IMR-90 (cell line): ENCODE measurements at regions not wholly inside any gene's neighbourhood (a gene's known extent, or its start where the extent isn't known, plus 50 kb on each side); places are given as distances from the start of the nearest gene placed in this dataset.

Experiments
- ATAC-seq: fragments of 200-7000 bp; cut with Tn5 transposase; 2 replicates; pipeline ENCODE4 v1.9.1; 2020; ENCODE audit warnings: low read depth, mild to moderate bottlenecking, moderate library complexity
- BruUV-seq: library from RNA; stranded (reverse); fragments of 400-500 nt; replicated peaks from 2 replicates; lab custom pipeline; 2021; lab: Mats Ljungman, UMichigan
- CTCF ChIA-PET: fragments of 300-600 bp; formaldehyde crosslinking; extraction: SDS; loops from one replicate; lab custom pipeline; 2021; ENCODE audit warnings: antibody characterized with exemption; lab: Yijun Ruan, JAX
- POLR2A ChIA-PET: fragments of 300-600 bp; sonication (Branson Sonifier 250); formaldehyde crosslinking; loops from one replicate; lab custom pipeline; 2022; ENCODE audit warnings: antibody characterized with exemption; ENCODE audit not compliant: unreplicated experiment; lab: Charles Lee
- DNase-seq: peaks from one replicate; pipeline ENCODE4 v3.0.0; 2013
- H2AFZ ChIP-seq: replicated peaks from 2 replicates; pipeline ENCODE3; 2013; ENCODE audit warnings: low read length, mild to moderate bottlenecking; ENCODE audit not compliant: poor library complexity
- H2AK5ac ChIP-seq: 2 replicates; pipeline ENCODE4 v1.6.1; 2013; ENCODE audit warnings: low read depth, low read length, inconsistent platforms
- H2AK9ac ChIP-seq: replicated peaks from 2 replicates; pipeline ENCODE3; 2013; ENCODE audit warnings: mild to moderate bottlenecking, low read depth, low read length, moderate library complexity; ENCODE audit not compliant: poor library complexity
- H2BK120ac ChIP-seq: 2 replicates; pipeline ENCODE4 v1.6.1; 2013; ENCODE audit warnings: low read depth, low read length, inconsistent platforms
- H2BK15ac ChIP-seq: 3 replicates; pipeline ENCODE4 v1.6.1; 2013; ENCODE audit warnings: low read depth, low read length, inconsistent platforms
- H2BK20ac ChIP-seq: 2 replicates; pipeline ENCODE4 v1.6.1; 2013; ENCODE audit warnings: low read depth, mild to moderate bottlenecking, inconsistent platforms, low read length, moderate library complexity
- H2BK5ac ChIP-seq: 2 replicates; pipeline ENCODE4 v1.6.1; 2013; ENCODE audit warnings: mild to moderate bottlenecking, low read depth, low read length, inconsistent platforms; ENCODE audit not compliant: poor library complexity, severe bottlenecking
- H3K14ac ChIP-seq: replicated peaks from 2 replicates; pipeline ENCODE4 v1.6.1; 2013; ENCODE audit warnings: low read depth, low read length, inconsistent platforms
- H3K18ac ChIP-seq: 2 replicates; pipeline ENCODE4 v1.6.1; 2013; ENCODE audit warnings: low read depth, low read length, control low read depth
- H3K23ac ChIP-seq: 2 replicates; pipeline ENCODE4 v1.6.1; 2013; ENCODE audit warnings: low read depth, low read length, inconsistent platforms
- H3K27ac ChIP-seq: 2 replicates; pipeline ENCODE4 v1.5.1; 2013; ENCODE audit warnings: mild to moderate bottlenecking, control low read depth, low read length; ENCODE audit not compliant: insufficient read depth
- H3K27me3 ChIP-seq: 2 replicates; pipeline ENCODE4 v1.6.1; 2013; ENCODE audit warnings: low read length; ENCODE audit not compliant: control insufficient read depth, insufficient read depth
- H3K36me3 ChIP-seq: 2 replicates; pipeline ENCODE4 v1.6.1; 2013; ENCODE audit warnings: low read length, mixed read lengths; ENCODE audit not compliant: control insufficient read depth, insufficient read depth
- H3K4ac ChIP-seq: 2 replicates; pipeline ENCODE4 v1.6.1; 2013; ENCODE audit warnings: low read depth, low read length, inconsistent platforms
- H3K4me1 ChIP-seq: 2 replicates; pipeline ENCODE4 v1.6.1; 2013; ENCODE audit warnings: low read length, mixed read lengths; ENCODE audit not compliant: control insufficient read depth, insufficient read depth
- H3K4me2 ChIP-seq: 2 replicates; pipeline ENCODE4 v1.6.1; 2013; ENCODE audit warnings: low read depth, mild to moderate bottlenecking, control low read depth, low read length, moderate library complexity
- H3K4me3 ChIP-seq: 2 replicates; pipeline ENCODE4 v1.5.1; 2013; ENCODE audit warnings: low read depth, mild to moderate bottlenecking, control low read depth, low read length, moderate library complexity; ENCODE audit not compliant: insufficient read depth
- H3K56ac ChIP-seq: 2 replicates; pipeline ENCODE4 v1.6.1; 2013; ENCODE audit warnings: low read length, inconsistent platforms; ENCODE audit not compliant: insufficient read depth; ENCODE audit errors: extremely low read depth
- H3K79me1 ChIP-seq, 2 experiments: 2 replicates each; pipeline ENCODE4 v1.6.1; 2013; ENCODE audit warnings: low read length in 2 of 2, inconsistent platforms in 1 of 2, low read depth in 1 of 2
- H3K9ac ChIP-seq: 2 replicates; pipeline ENCODE4 v1.6.1; 2013; ENCODE audit warnings: low read depth, low read length, control low read depth
- H3K9me1 ChIP-seq: 2 replicates; pipeline ENCODE4 v1.6.1; 2013; ENCODE audit warnings: low read length, inconsistent platforms; ENCODE audit not compliant: insufficient read depth
- H3K9me3 ChIP-seq: 2 replicates; pipeline ENCODE4 v1.6.1; 2013; ENCODE audit warnings: low read length; ENCODE audit not compliant: control insufficient read depth, insufficient read depth
- H4K20me1 ChIP-seq: 2 replicates; pipeline ENCODE4 v1.6.1; 2013; ENCODE audit warnings: low read length, inconsistent platforms; ENCODE audit not compliant: insufficient read depth
- H4K5ac ChIP-seq: 2 replicates; pipeline ENCODE4 v1.6.1; 2013; ENCODE audit warnings: mild to moderate bottlenecking, low read depth, low read length, control low read depth
- H4K8ac ChIP-seq, 2 experiments: 2 replicates each; pipeline ENCODE4 v1.6.1; 2013; ENCODE audit warnings: low read depth in 2 of 2, low read length in 2 of 2, control low read depth in 1 of 2, inconsistent platforms in 1 of 2
- H4K91ac ChIP-seq: 2 replicates; pipeline ENCODE4 v1.6.1; 2013; ENCODE audit warnings: low read depth, low read length, inconsistent platforms; ENCODE audit not compliant: insufficient read depth
- BHLHE40 ChIP-seq: fragments of 150-350 bp; IDR thresholded peaks from 2 replicates; pipeline ENCODE4 v1.6.1; 2016; ENCODE audit warnings: mild to moderate bottlenecking, low read depth, low read length
- CEBPB ChIP-seq: IDR thresholded peaks from 2 replicates; pipeline ENCODE4 v1.6.1; 2012; ENCODE audit warnings: low read depth, low read length, improper control_type of control experiment
- CHD1 ChIP-seq: IDR thresholded peaks from 2 replicates; pipeline ENCODE4 v1.6.1; 2012; ENCODE audit warnings: low read depth, low read length, improper control_type of control experiment
- ELK1 ChIP-seq: fragments of 150-350 bp; IDR thresholded peaks from 2 replicates; pipeline ENCODE4 v1.6.1; 2016; ENCODE audit warnings: low read depth, mild to moderate bottlenecking, low read length, moderate library complexity, borderline replicate concordance
- FOS ChIP-seq: fragments of 150-350 bp; IDR thresholded peaks from 2 replicates; pipeline ENCODE4 v1.6.1; 2016; ENCODE audit warnings: low read depth, low read length
- MAFK ChIP-seq: IDR thresholded peaks from 2 replicates; pipeline ENCODE4 v1.6.1; 2012; ENCODE audit warnings: low read depth, low read length, improper control_type of control experiment
- MAZ ChIP-seq: IDR thresholded peaks from 2 replicates; pipeline ENCODE4 v1.6.1; 2012; ENCODE audit warnings: low read depth, mild to moderate bottlenecking, low read length, improper control_type of control experiment, moderate library complexity, borderline replicate concordance
- MXI1 ChIP-seq: IDR thresholded peaks from 2 replicates; pipeline ENCODE4 v1.6.1; 2012; ENCODE audit warnings: low read depth, mild to moderate bottlenecking, low read length, moderate library complexity, borderline replicate concordance
- NFE2L2 ChIP-seq: fragments of 150-350 bp; IDR thresholded peaks from 2 replicates; pipeline ENCODE4 v1.6.1; 2016; ENCODE audit warnings: low read depth, mild to moderate bottlenecking, low read length
- POLR2A ChIP-seq: IDR thresholded peaks from 2 replicates; pipeline ENCODE4 v1.6.1; 2012; ENCODE audit warnings: mild to moderate bottlenecking, low read depth, low read length
- RAD21 ChIP-seq: IDR thresholded peaks from 2 replicates; pipeline ENCODE4 v1.6.1; 2012; ENCODE audit warnings: low read length, improper control_type of control experiment
- RCOR1 ChIP-seq: IDR thresholded peaks from 2 replicates; pipeline ENCODE4 v1.6.1; 2012; ENCODE audit warnings: mild to moderate bottlenecking, low read length, improper control_type of control experiment; ENCODE audit not compliant: insufficient replicate concordance
- RFX5 ChIP-seq: IDR thresholded peaks from 2 replicates; pipeline ENCODE4 v1.8.0; 2012; ENCODE audit warnings: low read depth, mild to moderate bottlenecking, low read length, moderate library complexity
- SMC3 ChIP-seq: fragments of 150-350 bp; IDR thresholded peaks from 2 replicates; pipeline ENCODE4 v1.6.1; 2016; ENCODE audit warnings: low read depth, mild to moderate bottlenecking, antibody characterized with exemption, low read length, moderate library complexity
- WGBS, 2 experiments: methylation state at CpG; one replicate each; pipeline versions ENCODE4 v1.1.5 to v1.1.7; 2013; ENCODE audit warnings: missing lambda C conversion rate in 2 of 2; ENCODE audit not compliant: insufficient read length in 1 of 2; ENCODE audit errors: extremely low coverage in 2 of 2; 5-methylcytosine and 5-hydroxymethylcytosine counted together
- dilution Hi-C: fragments of 300-500 bp; cut with HindIII; formaldehyde crosslinking; loops from one replicate; pipeline ENCODE4 v1.14.3; 2018; ENCODE audit warnings: low sequenced_read_pairs; ENCODE audit not compliant: unreplicated experiment
- in situ Hi-C: fragments of 300-500 bp; cut with MboI; formaldehyde crosslinking; loops from 3 replicates; pipeline ENCODE4 v1.14.3; 2019; ENCODE audit warnings: low sequenced_read_pairs, inconsistent platforms, mixed read lengths
- intact Hi-C: fragments of 100-400 bp; cut with micrococcal nuclease; formaldehyde crosslinking; loops from 2 replicates; pipeline ENCODE4 v1.10.0; 2022
- TF ChIP-seq, protein P1 (sequence below): conservative IDR thresholded peaks from 2 replicates; pipeline ENCODE4 v1.5.1; 2012; ENCODE audit warnings: mild to moderate bottlenecking, low read depth, low read length, improper control_type of control experiment
- TF ChIP-seq, protein P2 (sequence below): fragments of 150-350 bp; IDR thresholded peaks from 2 replicates; pipeline ENCODE4 v1.6.1; 2017; ENCODE audit warnings: mild to moderate bottlenecking, antibody characterized with exemption, low read length, low read depth

DNA sequence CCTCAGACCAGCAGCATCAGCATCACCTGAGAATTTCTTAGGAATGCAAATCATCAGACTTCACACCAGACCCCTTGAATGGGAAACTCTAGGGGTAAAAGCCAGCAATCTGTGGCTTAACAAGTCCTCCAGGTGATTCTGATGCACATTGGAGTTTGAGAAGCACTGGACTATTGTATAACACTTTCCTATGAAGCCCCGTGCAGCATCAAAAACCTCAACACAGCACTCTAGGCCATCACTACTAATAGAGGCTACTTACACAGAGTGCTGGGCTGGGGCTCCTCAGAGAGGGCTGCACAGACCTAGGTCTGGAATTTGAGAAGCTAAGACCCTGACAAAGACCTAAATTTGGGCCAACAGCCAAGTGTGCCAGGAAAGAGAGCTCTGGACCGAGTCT, 95.7 kb upstream of the ARAP3 start:
- no peak overlapping the region for H3K4ac ChIP-seq
- no peak overlapping the region for H4K91ac ChIP-seq
- no peaks in the 10 kb centered on the region for H3K4me1 ChIP-seq
- no peak overlapping the region for H3K4me3 ChIP-seq
- dilution Hi-C loops = no loop called here
- CTCF ChIA-PET = interaction anchor here (1.4 kb wide), 1 partner anchor 101 kb away, joined by 5 read pairs; the partner anchor contains the start of gene PCDH1
- ATAC-seq (no peak), DNase-seq (no peak)
- no peak overlapping the region for H3K14ac ChIP-seq
- no peak overlapping the region for H2BK20ac ChIP-seq
- no peak overlapping the region for H3K27ac ChIP-seq
- H3K18ac ChIP-seq = no peak overlapping the region
- no peak overlapping the region for H3K4me2 ChIP-seq
- no peaks in the 10 kb centered on the region for H4K20me1 ChIP-seq
- H4K8ac ChIP-seq = no peak overlapping the region
- no CpG with 5 or more reads among the region's 2 CpGs for WGBS, 2 experiments
- no peak overlapping the region for H2BK15ac ChIP-seq
- no peak overlapping the region for H2AK5ac ChIP-seq
- H3K9ac ChIP-seq = no peak overlapping the region
- no TSS peak for BruUV-seq
- 0 out of 2 replicates have a peak, but pooled peaks cover 2% of the 10 kb centered on the region for H3K9me3 ChIP-seq
- in situ Hi-C loops = no loop called here
- no peak overlapping the region for H2AK9ac ChIP-seq
- H2BK120ac ChIP-seq = no peak overlapping the region
- H3K23ac ChIP-seq = no peak overlapping the region
- H3K79me1 ChIP-seq = no peaks in the 10 kb centered on the region
- TF ChIP-seq BHLHE40 = no peak
- no peak for TF ChIP-seq SMC3
- TF ChIP-seq ELK1 = no peak
- no peak for TF ChIP-seq CHD1
- TF ChIP-seq RCOR1 = no peak
- TF ChIP-seq, protein P1, sequence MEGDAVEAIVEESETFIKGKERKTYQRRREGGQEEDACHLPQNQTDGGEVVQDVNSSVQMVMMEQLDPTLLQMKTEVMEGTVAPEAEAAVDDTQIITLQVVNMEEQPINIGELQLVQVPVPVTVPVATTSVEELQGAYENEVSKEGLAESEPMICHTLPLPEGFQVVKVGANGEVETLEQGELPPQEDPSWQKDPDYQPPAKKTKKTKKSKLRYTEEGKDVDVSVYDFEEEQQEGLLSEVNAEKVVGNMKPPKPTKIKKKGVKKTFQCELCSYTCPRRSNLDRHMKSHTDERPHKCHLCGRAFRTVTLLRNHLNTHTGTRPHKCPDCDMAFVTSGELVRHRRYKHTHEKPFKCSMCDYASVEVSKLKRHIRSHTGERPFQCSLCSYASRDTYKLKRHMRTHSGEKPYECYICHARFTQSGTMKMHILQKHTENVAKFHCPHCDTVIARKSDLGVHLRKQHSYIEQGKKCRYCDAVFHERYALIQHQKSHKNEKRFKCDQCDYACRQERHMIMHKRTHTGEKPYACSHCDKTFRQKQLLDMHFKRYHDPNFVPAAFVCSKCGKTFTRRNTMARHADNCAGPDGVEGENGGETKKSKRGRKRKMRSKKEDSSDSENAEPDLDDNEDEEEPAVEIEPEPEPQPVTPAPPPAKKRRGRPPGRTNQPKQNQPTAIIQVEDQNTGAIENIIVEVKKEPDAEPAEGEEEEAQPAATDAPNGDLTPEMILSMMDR = no peak
- TF ChIP-seq MAZ = no peak
- no peak for TF ChIP-seq MAFK
- TF ChIP-seq MXI1 = no peak
- TF ChIP-seq, protein P2, sequence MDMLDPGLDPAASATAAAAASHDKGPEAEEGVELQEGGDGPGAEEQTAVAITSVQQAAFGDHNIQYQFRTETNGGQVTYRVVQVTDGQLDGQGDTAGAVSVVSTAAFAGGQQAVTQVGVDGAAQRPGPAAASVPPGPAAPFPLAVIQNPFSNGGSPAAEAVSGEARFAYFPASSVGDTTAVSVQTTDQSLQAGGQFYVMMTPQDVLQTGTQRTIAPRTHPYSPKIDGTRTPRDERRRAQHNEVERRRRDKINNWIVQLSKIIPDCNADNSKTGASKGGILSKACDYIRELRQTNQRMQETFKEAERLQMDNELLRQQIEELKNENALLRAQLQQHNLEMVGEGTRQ = no peak
- no peak for TF ChIP-seq RFX5
- no peak for TF ChIP-seq FOS
- TF ChIP-seq POLR2A = no peak
- TF ChIP-seq CEBPB = no peak
- TF ChIP-seq RAD21 = no peak
- no peak for TF ChIP-seq NFE2L2
- POLR2A ChIA-PET = no interaction called here
- H4K5ac ChIP-seq = no peak overlapping the region
- no peak overlapping the region for H2AFZ ChIP-seq
- no peaks in the 10 kb centered on the region for H3K36me3 ChIP-seq
- peaks cover 37% of the 10 kb centered on the region for H3K27me3 ChIP-seq
- intact Hi-C loops = no loop called here
- no peak overlapping the region for H2BK5ac ChIP-seq
- no peaks in the 10 kb centered on the region for H3K9me1 ChIP-seq
- no peak overlapping the region for H3K56ac ChIP-seq
